Mucosa of stomach (tissue), 1 donor: ENCODE measurements at regions not wholly inside any gene's neighbourhood (a gene's known extent, or its start where the extent isn't known, plus 50 kb on each side); places are given as distances from the start of the nearest gene placed in this dataset.

ENCODE experiments used
- H3K27me3 ChIP-seq: one replicate; pipeline ENCODE4 v1.7.0; 2013; ENCODE audit warnings: mild to moderate bottlenecking, low read length; ENCODE audit not compliant: control insufficient read depth, insufficient read depth
- H3K36me3 ChIP-seq: one replicate; pipeline ENCODE4 v1.7.0; 2013; ENCODE audit warnings: low read length; ENCODE audit not compliant: control insufficient read depth, insufficient read depth
- H3K4me1 ChIP-seq: one replicate; pipeline ENCODE4 v1.7.0; 2013; ENCODE audit warnings: mild to moderate bottlenecking, low read length; ENCODE audit not compliant: control insufficient read depth, insufficient read depth
- H3K4me3 ChIP-seq: one replicate; pipeline ENCODE4 v1.7.0; 2013; ENCODE audit warnings: low read length
- H3K9ac ChIP-seq: one replicate; pipeline ENCODE4 v1.7.0; 2013; ENCODE audit warnings: mild to moderate bottlenecking, low read length, moderate library complexity
- H3K9me3 ChIP-seq: one replicate; pipeline ENCODE4 v1.7.0; 2013; ENCODE audit warnings: mild to moderate bottlenecking, low read length, moderate library complexity; ENCODE audit not compliant: control insufficient read depth
- donor health status: Pancreatic carcinoma.

DNA sequence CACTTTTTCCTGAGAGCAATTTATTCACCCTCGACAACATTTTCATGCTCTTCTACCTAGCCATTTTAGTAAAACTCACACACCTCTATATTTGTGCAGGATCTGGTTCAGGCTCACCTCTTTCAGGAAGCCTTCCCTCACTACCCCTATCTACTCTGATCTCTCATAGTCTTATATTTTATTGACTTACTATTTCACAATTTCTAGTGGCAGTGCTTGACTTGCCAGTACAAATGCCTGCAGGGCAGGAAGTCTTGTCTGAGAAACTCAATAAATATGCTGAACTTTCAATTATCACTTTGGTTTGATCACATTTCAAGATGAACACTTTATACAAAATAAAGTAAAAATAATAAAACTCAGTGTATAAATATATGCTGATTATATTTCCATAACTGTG, 226.8 kb downstream of the CETN3 start:
- Histone ChIP-seq H3K4me1 (peaks cover 12% of the 10 kb centered on the region), H3K9ac (no peak overlapping the region), H3K27me3 (no peaks in the 10 kb centered on the region), H3K9me3 (no peaks in the 10 kb centered on the region), H3K36me3 (no peaks in the 10 kb centered on the region), H3K4me3 (no peak overlapping the region)

DNA sequence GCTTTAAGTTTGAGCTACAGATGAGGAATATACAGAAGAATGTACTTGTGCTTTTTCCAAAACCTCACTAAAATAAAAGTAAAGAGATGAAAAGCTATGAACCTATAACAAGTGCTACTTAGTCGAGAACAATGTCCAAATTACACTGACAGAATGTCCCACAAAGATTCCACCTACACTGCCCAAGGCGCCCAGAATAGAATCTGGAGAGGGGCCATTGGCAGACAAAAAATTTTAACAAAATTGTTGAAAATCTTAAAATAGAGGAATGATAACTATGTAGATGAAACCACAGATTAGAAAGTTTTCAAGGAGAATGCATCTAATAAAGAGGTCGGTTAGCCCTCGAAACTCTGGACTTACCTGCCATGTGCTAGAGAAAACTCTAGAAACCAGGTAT, 235.3 kb downstream of the CETN3 start:
- Histone ChIP-seq H3K36me3 (no peaks in the 10 kb centered on the region), H3K9ac (no peak overlapping the region), H3K4me1 (peaks cover 13% of the 10 kb centered on the region)

DNA sequence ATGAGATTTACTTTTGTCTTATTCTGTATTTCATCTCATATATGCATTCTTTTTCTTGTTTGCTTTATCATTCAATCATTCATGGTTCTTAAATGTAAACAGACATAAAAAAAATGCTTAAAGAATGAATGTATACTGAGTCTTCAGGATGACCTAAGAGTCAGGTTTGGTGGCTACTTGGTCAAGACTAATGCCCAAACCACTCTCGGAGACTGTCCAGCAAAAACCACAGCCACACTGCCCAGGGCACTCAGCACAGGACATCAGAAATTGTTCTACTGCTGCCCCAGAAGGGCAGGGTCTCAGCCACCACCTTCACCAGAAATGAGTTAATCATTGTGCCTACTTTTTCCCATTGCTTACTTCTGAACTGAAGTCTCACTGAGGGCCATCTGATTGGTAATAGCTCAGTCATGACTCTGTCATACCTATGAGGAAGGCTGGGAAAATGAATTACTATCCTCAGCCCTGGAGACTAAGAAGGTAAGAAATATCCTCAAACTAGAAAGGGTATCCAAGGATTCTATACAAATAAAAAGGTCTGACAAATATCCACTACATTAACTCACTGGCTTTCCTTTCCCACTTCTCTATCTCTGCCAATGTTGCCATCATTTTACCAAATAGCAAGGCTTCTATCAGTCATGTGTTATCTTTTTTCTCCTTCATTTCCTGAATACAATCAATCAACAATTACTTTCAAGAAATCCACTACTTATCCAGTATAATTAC, 236.1 kb downstream of the CETN3 start:
- peaks cover 21% of the 10 kb centered on the region for H3K4me1 ChIP-seq

More for the DNA sequence above, 235.3 kb downstream of the CETN3 start:
- Histone ChIP-seq H3K9me3 (no peaks in the 10 kb centered on the region), H3K4me3 (no peak overlapping the region), H3K27me3 (no peaks in the 10 kb centered on the region)

DNA sequence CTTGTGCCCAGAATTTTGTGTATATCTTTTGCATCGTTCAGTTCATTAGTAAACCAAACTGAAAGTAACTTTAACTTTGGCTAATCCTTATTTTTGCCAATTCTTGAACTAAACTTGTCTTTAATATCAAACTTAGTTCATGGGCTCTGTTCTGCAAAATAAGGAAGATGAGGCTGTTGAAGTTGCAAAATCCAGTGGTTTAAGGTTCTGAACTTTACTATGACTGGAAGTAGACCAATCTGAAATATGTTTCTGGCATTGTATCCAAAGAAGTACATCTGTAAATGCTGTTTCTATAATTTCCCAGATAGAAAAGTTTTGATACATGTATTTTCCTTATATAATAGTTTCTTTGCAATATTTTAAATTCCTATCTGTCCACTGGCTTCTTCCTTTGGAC, 238.1 kb downstream of the CETN3 start:
- no peak overlapping the region for H3K4me3 ChIP-seq
- H3K9ac ChIP-seq, result no peak overlapping the region
- H3K36me3 ChIP-seq, result no peaks in the 10 kb centered on the region
- peaks cover 21% of the 10 kb centered on the region for H3K4me1 ChIP-seq
- H3K9me3 ChIP-seq, result no peaks in the 10 kb centered on the region
- H3K27me3 ChIP-seq, result no peaks in the 10 kb centered on the region

More for the DNA sequence above, 236.1 kb downstream of the CETN3 start:
- H3K36me3 ChIP-seq, result no peaks in the 10 kb centered on the region
- no peak overlapping the region for H3K4me3 ChIP-seq
- no peaks in the 10 kb centered on the region for H3K9me3 ChIP-seq
- H3K27me3 ChIP-seq, result no peaks in the 10 kb centered on the region
- no peak overlapping the region for H3K9ac ChIP-seq

DNA sequence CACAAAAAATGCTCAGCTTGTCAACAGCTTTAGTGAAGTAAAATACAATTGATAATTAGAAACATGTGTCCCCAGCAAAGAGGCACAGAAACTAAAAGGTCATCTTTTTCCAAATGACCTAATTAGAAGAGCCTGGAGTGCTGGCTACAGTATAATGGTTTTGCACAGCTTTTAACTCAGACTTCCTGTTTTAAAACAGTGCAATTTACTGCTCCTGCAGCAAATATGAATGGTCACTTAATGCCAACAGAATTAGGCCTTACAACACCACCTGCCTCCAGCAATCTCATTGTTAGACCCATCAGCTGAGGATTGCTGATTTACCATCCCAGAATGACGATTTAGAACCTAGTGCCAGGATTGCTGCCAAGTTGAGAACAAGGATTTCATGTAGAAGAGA, 239.3 kb downstream of the CETN3 start:
- no peak overlapping the region for H3K4me3 ChIP-seq
- H3K27me3 ChIP-seq, result no peaks in the 10 kb centered on the region
- H3K36me3 ChIP-seq, result no peaks in the 10 kb centered on the region
- H3K9ac ChIP-seq, result no peak overlapping the region
- no peaks in the 10 kb centered on the region for H3K9me3 ChIP-seq
- peaks cover 21% of the 10 kb centered on the region for H3K4me1 ChIP-seq

DNA sequence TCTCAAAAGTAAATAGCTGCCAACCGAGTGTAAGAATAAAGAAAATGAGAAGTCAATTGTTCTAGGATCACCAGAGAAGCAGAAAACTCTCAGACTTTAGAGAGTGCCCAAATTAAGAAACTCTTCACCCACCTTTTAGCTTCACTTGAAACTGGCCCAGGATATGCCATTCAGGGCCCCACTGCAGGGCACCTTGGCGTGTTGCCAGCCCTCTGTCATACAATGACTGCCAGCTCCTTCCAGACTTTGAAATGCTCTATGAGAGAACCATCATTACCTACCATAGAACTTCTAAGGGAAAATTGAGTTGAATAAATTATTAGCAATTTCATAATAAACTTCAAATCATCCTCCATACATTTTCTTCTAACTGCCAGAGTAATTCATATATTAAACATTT, 240.5 kb downstream of the CETN3 start:
- Histone ChIP-seq H3K36me3 (no peaks in the 10 kb centered on the region), H3K4me1 (peaks cover 21% of the 10 kb centered on the region), H3K27me3 (no peaks in the 10 kb centered on the region), H3K9ac (no peak overlapping the region), H3K9me3 (no peaks in the 10 kb centered on the region), H3K4me3 (no peak overlapping the region)

DNA sequence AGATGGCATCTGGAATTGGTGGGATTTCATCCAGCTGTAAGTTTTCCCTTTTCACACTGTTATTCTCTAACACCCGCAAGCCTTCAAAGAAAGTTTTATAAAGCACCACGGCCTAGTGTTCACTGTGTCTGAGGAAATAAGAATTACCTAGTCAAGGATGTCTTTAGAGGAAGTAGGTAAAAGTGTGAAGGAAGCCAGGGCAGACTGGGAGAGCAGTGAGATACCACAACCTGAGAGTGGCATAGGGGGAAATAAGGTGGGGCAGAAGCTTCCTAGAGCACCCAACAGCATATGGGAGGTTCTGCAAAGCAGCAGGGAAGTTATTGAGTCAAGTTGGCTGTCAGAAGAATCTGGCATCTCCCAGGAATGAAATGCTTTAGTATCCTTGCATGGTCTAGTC, 241.2 kb downstream of the CETN3 start:
- H3K9ac ChIP-seq, result no peak overlapping the region
- H3K4me1 ChIP-seq, result peaks cover 21% of the 10 kb centered on the region
- no peaks in the 10 kb centered on the region for H3K27me3 ChIP-seq
- no peak overlapping the region for H3K4me3 ChIP-seq
- H3K36me3 ChIP-seq, result no peaks in the 10 kb centered on the region
- no peaks in the 10 kb centered on the region for H3K9me3 ChIP-seq

DNA sequence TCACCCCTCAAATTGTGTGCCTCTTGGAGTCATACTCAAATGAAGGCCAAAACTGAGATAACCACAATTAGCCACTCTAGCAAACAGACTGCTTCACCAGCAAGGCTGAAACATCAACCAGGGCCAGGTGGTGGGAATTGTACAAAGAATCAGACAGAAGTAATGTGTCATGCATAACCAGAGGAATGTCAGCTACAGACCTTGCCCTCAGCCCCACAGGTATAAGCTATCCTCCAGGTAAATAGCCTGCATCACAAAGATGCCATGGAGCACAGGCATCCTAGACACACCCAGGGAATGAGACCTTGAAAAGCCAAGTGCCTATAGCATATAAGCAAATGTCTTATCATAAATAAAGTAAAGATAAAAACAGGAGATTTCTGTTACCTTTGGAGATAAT, 242.7 kb downstream of the CETN3 start:
- Histone ChIP-seq H3K36me3 (no peaks in the 10 kb centered on the region), H3K4me3 (no peak overlapping the region), H3K9ac (no peak overlapping the region), H3K9me3 (no peaks in the 10 kb centered on the region), H3K27me3 (no peaks in the 10 kb centered on the region), H3K4me1 (peaks cover 21% of the 10 kb centered on the region)

DNA sequence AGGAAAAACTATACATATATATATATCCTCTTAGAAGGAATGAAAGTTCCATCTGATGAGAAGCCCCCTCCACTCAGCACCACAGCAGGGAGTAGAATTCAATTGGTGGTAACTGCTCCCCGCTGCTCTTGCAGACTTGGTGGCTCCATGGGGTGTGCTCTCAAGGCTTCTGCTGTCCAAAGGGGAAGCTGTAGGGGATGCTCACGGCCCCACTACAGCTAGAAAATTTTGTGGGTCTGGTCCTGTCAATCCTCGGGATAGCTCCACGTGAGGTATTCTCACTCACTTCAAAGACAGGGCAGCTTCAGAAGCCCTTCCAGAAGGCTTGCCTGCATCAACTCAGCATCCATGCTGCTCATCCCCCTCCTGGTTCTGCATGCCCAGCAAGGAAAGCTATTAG, 247.2 kb downstream of the CETN3 start:
- H3K4me3 ChIP-seq, result no peak overlapping the region
- no peaks in the 10 kb centered on the region for H3K27me3 ChIP-seq
- H3K9ac ChIP-seq, result no peak overlapping the region
- no peaks in the 10 kb centered on the region for H3K36me3 ChIP-seq
- H3K4me1 ChIP-seq, result no peaks in the 10 kb centered on the region
- no peaks in the 10 kb centered on the region for H3K9me3 ChIP-seq

DNA sequence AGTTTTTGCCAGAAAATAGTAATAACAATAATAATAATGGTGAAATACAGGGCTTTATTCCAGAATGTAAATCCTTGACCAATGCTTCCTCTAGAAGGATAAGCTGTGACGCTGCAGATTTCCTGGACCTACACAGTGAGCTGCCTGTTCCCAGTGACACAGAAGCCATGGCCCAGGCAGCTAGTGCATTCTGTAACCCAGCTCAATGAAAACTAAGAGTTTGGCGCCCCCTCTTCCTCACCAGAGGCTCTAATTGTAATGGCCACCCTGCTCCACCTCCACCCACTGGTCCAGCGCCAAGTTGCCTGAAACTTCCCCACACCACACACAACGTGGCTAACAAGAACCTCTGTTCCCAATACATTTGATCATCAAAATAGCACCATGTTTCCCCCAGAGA, 248.1 kb downstream of the CETN3 start:
- H3K36me3 ChIP-seq, result no peaks in the 10 kb centered on the region
- H3K4me3 ChIP-seq, result no peak overlapping the region
- no peak overlapping the region for H3K9ac ChIP-seq
- no peaks in the 10 kb centered on the region for H3K27me3 ChIP-seq
- H3K9me3 ChIP-seq, result no peaks in the 10 kb centered on the region
- H3K4me1 ChIP-seq, result no peaks in the 10 kb centered on the region

DNA sequence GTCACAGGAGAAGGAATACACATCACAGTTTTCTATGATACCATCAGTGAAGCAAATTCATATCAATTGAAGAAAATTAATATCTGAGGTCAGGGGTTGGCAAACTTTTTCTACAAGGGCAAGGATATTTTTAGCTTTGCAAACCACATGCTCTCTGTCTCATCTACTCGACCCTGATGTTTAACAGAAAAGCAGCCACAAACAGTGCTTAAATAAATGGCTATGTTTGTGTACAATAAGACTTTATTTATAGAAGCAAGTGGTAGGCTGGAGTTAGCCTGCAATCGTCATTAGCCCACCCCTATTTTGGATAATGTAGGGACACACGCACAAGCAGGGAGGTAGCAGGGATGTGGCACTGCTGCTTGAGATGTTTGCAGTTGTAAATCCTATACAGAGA, 251.4 kb downstream of the CETN3 start:
- Histone ChIP-seq H3K4me3 (no peak overlapping the region), H3K36me3 (no peaks in the 10 kb centered on the region), H3K27me3 (no peaks in the 10 kb centered on the region), H3K9ac (no peak overlapping the region), H3K9me3 (no peaks in the 10 kb centered on the region), H3K4me1 (no peaks in the 10 kb centered on the region)

DNA sequence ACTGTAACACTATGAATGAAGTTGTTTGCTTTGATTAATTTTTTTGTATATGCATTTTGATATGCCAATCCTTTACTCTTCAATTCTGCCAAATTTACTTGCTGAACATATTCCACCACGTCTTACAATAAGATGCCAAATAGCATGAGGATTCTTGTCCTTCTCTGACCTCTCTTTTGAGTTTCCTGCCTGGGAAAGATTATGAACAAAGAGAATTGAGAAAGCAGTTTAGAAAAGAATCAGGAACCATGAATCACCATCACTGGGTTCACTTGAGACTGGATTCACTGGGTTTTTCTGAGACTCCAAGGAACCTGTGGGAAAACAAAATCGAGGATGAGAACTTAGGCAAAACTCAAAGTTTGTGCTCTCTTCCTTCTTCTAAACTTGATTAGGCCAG, 256.5 kb downstream of the CETN3 start:
- no peak overlapping the region for H3K9ac ChIP-seq
- H3K4me1 ChIP-seq, result no peaks in the 10 kb centered on the region
- no peak overlapping the region for H3K4me3 ChIP-seq
- H3K9me3 ChIP-seq, result no peaks in the 10 kb centered on the region
- H3K27me3 ChIP-seq, result no peaks in the 10 kb centered on the region
- H3K36me3 ChIP-seq, result no peaks in the 10 kb centered on the region
